ENCODE measurements at regions not wholly inside any gene's neighbourhood (a gene's known extent, or its start where the extent isn't known, plus 50 kb on each side); places are given as distances from the start of the nearest gene placed in this dataset.

GRCh38 chr7:13153742-13154141 is 466.3 kb downstream of the ARL4A start:
- DNase-seq (ENCODE audit: extremely low spot score, insufficient read length, low read depth) (no peak), FAIRE-seq (no peak)

DNA sequence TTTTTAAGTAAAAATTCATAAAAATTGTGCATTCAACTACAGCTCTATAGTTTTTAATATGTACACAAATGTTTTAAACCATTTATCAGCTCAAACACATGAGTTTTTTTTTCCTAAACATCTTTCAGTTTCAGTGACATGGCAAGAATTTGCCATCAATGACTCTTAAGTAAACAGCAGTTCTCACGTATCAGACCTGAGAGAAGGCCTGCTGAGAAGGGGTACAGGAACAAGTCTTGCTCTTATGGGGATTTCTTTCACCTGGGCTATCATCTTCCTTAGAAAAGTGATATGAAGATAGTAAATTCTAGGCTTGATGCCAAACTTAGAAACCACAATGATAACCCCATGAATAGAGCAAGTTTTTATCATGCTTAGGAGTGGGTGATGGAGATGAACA is 467.8 kb downstream of the ARL4A start:
- no peak for FAIRE-seq

GRCh38 chr7:13159003-13159402 is 471.6 kb downstream of the ARL4A start:
- DNase-seq (ENCODE audit: extremely low spot score, insufficient read length, low read depth) (no peak), FAIRE-seq (no peak)

More for the DNA sequence above, 467.8 kb downstream of the ARL4A start:
- DNase-seq (ENCODE audit: extremely low spot score, insufficient read length, low read depth) = no peak

- FAIRE-seq (no peak), DNase-seq (ENCODE audit: extremely low spot score, insufficient read length, low read depth) (no peak)
Observed at GRCh38 chr7:13159467-13160184, 472.2 kb downstream of the ARL4A start.

- FAIRE-seq (no peak), DNase-seq (ENCODE audit: extremely low spot score, insufficient read length, low read depth) (no peak)
Observed at GRCh38 chr7:13161125-13161524, 473.7 kb downstream of the ARL4A start.

DNA sequence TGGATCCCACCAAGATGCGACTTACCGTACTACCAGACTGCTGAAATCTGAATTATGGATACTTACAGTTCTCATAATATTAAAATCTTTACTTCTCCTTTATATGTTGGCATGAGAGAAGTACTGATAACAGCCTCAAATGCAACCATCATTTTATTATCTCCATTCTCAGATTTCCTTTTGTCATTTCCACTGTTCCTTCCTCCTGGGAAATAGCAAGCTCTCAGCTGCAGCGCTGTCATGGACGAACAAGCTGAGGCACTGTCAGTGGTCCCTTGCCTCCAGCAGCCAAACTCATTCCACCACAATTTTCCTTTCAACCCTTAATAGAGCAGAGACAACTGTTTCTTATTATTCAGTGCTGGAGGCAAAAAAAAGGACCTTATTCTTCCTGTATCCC is 478.4 kb downstream of the ARL4A start:
- FAIRE-seq = no peak

DNA sequence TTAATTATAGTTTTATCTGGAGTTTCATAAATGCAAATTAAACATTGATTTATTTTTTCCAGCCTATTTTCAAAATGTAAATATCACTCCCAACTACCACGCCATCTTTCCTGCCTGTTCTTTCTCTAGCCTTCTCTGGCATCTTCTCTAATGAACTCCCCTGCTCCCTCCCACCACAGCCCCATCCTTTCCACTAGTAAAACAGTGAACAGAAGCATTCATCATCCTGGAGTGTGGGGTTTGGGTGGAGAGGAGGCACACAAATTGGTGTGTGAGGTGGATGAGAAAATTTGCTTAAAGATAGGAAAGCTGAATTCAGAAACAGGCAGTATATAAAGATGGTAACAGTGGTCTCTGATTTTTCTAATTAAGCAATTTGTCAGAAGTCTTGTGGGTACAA is 479.4 kb downstream of the ARL4A start:
- FAIRE-seq (no peak), DNase-seq (ENCODE audit: extremely low spot score, insufficient read length, low read depth) (no peak)

More for the DNA sequence above, 478.4 kb downstream of the ARL4A start:
- no peak for DNase-seq (ENCODE audit: extremely low spot score, insufficient read length, low read depth)

DNA sequence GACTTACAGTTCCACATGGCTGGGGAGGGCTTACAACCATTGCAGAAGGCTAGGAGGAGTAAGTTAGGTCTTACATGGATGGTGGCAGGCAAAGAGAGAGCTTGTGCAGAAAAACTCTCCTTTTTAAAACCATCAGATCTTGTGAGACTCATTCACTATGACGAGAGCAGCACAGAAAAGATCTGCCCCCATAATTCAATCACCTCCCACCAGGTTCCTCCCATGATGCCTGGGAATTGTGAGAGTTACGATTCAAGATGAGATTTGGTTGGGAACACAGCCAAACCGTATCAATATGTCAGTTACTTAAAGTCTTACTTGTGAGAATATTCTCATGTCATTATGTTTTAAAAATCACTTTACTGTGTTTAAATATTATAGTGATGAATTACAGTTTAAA is 481.9 kb downstream of the ARL4A start:
- no peak for FAIRE-seq
- no peak for DNase-seq (ENCODE audit: extremely low spot score, insufficient read length, low read depth)

GRCh38 chr7:13174991-13175390 is 487.6 kb downstream of the ARL4A start:
- no peak for FAIRE-seq
- DNase-seq (ENCODE audit: extremely low spot score, insufficient read length, low read depth) = no peak

DNA sequence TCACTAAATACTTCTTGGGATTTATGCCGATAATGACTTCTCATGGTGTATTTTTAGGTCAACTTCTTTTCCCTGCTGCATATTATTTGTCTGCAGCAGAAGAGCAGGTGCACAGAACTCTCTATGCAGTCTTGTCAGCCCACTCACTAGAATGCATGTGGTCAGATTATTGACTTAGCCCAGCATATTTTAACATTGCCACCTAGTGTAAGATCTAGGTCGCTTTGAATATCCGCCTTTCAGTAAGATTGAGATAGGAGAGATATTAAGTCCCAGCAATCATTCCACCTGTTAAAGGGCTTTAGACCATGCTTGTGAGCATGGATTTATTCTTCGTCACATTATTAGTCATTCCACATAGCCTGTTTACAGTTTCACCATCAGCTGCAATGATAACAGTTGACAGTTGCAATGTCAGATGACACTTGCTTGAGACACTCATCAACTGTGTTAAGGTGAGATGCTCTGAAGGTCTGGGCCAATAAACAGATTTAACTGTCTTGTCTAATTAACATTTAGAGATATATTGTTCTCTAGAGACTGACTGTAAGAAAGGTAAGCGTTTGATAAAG is 491.7 kb downstream of the ARL4A start:
- FAIRE-seq (no peak), DNase-seq (ENCODE audit: extremely low spot score, insufficient read length, low read depth) (no peak)

- no peak for FAIRE-seq
- DNase-seq (ENCODE audit: extremely low spot score, insufficient read length, low read depth) = no peak
Observed at GRCh38 chr7:13179775-13180523, 492.5 kb downstream of the ARL4A start.

DNA sequence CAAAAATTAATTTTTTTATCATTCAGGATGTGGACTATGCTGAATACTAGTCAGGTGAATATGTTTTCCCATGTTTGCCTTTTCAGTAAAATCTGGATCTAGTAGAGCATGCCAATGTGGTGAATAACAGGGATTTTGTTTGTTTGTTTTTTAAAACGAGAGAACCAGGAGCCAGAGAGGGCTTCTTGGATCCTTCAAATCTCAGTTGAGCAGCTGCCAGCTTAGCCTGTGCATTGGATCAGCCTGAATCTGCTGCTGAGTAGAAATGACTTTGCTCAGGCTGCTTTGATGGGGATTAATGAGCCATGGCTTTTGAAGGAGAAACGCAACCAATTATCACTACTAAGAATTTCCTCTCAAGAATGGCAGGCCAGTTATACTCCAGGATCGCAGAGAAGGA is 493.8 kb downstream of the ARL4A start:
- FAIRE-seq = no peak
- no peak for DNase-seq (ENCODE audit: extremely low spot score, insufficient read length, low read depth)

DNA sequence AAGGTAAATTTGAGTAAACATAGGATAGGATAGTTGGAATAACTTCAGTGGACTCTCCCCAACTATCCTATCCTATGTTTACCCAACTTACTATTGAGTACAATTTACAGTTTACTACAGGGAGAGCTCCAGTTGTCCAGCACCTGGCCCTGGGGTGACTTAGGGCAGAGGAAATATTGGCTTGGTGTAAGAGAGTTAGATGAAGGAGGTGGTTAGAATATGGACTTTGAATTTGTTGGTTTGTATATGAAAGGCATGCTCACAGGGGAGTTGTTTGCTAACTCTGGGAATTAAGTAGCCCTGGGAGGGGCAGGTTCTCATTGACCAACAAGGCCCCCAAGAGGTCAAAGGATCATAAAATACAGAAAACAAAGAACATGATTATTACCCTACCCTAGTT is 497.7 kb downstream of the ARL4A start:
- DNase-seq (ENCODE audit: extremely low spot score, insufficient read length, low read depth) = no peak
- FAIRE-seq = no peak

GRCh38 chr7:13188236-13188805 is 500.9 kb downstream of the ARL4A start:
- no peak for FAIRE-seq

GRCh38 chr7:13188922-13189321 is 501.5 kb downstream of the ARL4A start:
- DNase-seq (ENCODE audit: extremely low spot score, insufficient read length, low read depth) (no peak), FAIRE-seq (no peak)

More at GRCh38 chr7:13188236-13188805, 500.9 kb downstream of the ARL4A start:
- no peak for DNase-seq (ENCODE audit: extremely low spot score, insufficient read length, low read depth)

- DNase-seq (ENCODE audit: extremely low spot score, insufficient read length, low read depth) = no peak
- FAIRE-seq = no peak
Observed at GRCh38 chr7:13189668-13190067, 502.2 kb downstream of the ARL4A start.

DNA sequence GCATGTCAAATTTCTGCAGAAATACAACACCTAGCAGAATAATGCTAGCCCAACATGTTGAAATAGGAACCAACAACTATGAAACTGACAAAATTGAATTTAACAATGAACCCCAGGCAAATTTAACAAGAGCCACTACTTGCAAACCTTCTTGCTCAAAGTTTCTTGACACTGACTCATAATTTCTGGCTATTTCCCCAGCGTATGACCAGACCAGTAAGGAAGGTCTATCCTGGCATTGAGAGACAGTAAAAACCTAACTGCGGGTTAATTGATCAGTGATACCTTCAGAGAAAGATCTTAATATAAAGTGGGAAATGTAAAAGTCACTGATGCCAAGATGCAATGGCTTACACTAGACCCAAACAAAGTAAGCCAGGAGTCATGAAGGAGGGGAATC is 510.1 kb downstream of the ARL4A start:
- FAIRE-seq = no peak
- DNase-seq (ENCODE audit: extremely low spot score, insufficient read length, low read depth) = no peak

DNA sequence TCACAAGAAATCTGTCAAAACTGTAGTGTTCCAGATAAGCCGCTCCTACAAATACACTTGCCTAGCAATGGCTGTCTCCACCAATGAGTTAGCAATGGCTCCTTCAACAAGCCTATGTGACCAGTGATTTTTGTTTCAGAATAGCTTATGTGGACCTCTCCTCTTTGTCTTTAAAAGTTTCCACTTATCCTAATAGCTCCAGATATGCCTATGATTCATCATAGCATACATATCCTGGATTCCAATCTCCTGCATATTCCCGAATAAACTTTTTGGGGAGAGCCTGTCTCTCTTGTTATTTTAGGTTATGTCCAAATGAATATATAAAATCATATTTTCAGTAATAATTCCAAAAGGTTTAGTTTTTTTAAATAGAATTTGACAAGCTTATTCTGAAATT is 510.6 kb downstream of the ARL4A start:
- FAIRE-seq = no peak
- no peak for DNase-seq (ENCODE audit: extremely low spot score, insufficient read length, low read depth)

- FAIRE-seq = no peak
- no peak for DNase-seq (ENCODE audit: extremely low spot score, insufficient read length, low read depth)
Observed at GRCh38 chr7:13198727-13199126, 511.3 kb downstream of the ARL4A start.

GRCh38 chr7:13201628-13202027 is 514.2 kb downstream of the ARL4A start:
- FAIRE-seq = no peak

GRCh38 chr7:13217768-13218167 is 530.3 kb downstream of the ARL4A start:
- no peak for FAIRE-seq
- DNase-seq (ENCODE audit: extremely low spot score, insufficient read length, low read depth) = no peak

More at GRCh38 chr7:13201628-13202027, 514.2 kb downstream of the ARL4A start:
- no peak for DNase-seq (ENCODE audit: extremely low spot score, insufficient read length, low read depth)
